BE2C (cell line): ENCODE measurements at regions not wholly inside any gene's neighbourhood (a gene's known extent, or its start where the extent isn't known, plus 50 kb on each side); places are given as distances from the start of the nearest gene placed in this dataset.

Experiments used
- DNase-seq: peaks from one replicate; pipeline ENCODE4 v3.0.0-alpha.2; 2020
- H3K27me3 ChIP-seq: fragments of 250-450 bp; sonication (Bioruptor Pico); 2 replicates; pipeline ENCODE4 v1.5.1; 2020; ENCODE audit warnings: mild to moderate bottlenecking
- H3K36me3 ChIP-seq: fragments of 250-450 bp; sonication (Bioruptor Pico); 2 replicates; pipeline ENCODE4 v1.5.1; 2020; ENCODE audit warnings: mild to moderate bottlenecking
- H3K4me1 ChIP-seq: fragments of 250-450 bp; sonication (Bioruptor Pico); 2 replicates; pipeline ENCODE4 v1.5.1; 2020
- H3K4me3 ChIP-seq: 2 replicates; pipeline ENCODE4 v1.5.1; 2011; ENCODE audit warnings: low read depth, low read length
- H3K9me3 ChIP-seq: fragments of 250-450 bp; sonication (Bioruptor Pico); 2 replicates; pipeline ENCODE4 v1.5.1; 2020
- TF ChIP-seq, protein P1 (sequence below): IDR thresholded peaks from 2 replicates; pipeline ENCODE4 v1.5.1; 2012; ENCODE audit warnings: mild to moderate bottlenecking, low read depth, low read length

DNA sequence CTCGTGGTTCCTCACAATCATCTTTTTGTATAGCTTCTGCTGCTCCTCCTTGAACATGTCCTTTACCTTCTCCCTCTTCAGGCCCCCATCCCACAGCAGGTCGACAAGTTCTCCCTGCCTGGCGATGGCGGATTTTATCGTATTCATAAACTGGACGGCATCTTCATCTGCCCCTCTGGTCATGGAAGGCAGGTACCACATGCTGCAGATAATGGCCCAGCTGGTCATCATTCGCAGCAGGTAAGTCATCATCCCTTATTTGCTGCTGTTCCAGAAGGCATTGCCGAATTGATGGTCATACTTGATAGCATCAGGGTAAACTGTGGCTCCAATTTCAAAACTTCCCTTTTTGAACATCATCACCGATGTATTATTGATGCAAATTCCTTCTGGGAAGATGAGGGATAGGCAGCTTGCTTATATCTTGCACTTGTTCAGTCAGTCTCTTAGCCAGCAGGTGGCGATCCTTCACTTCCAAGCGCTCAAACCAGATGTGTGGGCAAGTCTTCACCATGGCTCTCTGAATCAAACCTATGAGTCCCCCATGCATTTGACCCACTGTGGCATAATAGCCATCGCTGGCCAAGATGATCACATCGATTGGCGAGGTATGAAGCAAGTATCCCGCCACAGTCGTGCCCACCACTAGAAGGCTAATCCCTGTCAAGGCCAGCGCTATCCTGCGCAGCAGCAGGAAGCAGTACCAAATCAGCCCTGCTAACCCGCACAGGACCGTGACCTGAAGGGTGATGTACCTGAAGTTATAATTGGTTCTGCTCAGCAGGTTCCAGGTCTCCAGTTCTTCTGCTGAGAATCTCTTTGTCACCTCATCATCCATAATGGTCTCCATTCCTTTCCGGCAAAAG is 381.5 kb upstream of the STXBP6 start:
- Histone ChIP-seq H3K36me3 (no peaks in the 10 kb centered on the region), H3K9me3 (no peaks in the 10 kb centered on the region), H3K27me3 (no peaks in the 10 kb centered on the region), H3K4me1 (no peaks in the 10 kb centered on the region), H3K4me3 (no peak overlapping the region)
- TF ChIP-seq, protein P1, sequence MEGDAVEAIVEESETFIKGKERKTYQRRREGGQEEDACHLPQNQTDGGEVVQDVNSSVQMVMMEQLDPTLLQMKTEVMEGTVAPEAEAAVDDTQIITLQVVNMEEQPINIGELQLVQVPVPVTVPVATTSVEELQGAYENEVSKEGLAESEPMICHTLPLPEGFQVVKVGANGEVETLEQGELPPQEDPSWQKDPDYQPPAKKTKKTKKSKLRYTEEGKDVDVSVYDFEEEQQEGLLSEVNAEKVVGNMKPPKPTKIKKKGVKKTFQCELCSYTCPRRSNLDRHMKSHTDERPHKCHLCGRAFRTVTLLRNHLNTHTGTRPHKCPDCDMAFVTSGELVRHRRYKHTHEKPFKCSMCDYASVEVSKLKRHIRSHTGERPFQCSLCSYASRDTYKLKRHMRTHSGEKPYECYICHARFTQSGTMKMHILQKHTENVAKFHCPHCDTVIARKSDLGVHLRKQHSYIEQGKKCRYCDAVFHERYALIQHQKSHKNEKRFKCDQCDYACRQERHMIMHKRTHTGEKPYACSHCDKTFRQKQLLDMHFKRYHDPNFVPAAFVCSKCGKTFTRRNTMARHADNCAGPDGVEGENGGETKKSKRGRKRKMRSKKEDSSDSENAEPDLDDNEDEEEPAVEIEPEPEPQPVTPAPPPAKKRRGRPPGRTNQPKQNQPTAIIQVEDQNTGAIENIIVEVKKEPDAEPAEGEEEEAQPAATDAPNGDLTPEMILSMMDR = peak; percentile 33
- DNase-seq = peak; percentile 27

DNA sequence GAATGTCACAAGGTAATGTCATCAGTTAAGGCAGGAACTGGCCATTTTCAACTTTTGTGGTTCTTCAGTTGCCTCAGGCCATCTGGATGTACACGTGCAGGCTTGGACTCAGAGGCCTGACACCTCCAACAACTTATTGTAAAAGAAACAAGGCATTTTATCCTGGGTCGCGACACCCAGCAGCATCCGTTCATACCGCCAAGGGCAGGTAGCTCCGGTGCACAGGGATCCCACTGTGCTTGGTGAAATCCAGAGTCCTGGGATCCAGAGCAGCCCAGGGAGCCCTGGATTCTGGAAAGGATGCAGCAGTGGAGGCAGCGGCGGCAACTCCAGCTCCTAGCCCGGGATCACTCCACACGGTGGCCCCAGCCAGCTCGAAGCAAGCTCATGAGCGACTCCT is 380.9 kb upstream of the STXBP6 start:
- no peaks in the 10 kb centered on the region for H3K36me3 ChIP-seq
- DNase-seq = no peak
- H3K27me3 ChIP-seq = no peaks in the 10 kb centered on the region
- TF ChIP-seq, protein P1 = no peak
- no peaks in the 10 kb centered on the region for H3K4me1 ChIP-seq
- H3K4me3 ChIP-seq = no peak overlapping the region
- no peaks in the 10 kb centered on the region for H3K9me3 ChIP-seq

GRCh38 chr14:25412998-25413397 is 363.1 kb upstream of the STXBP6 start:
- no peaks in the 10 kb centered on the region for H3K9me3 ChIP-seq
- H3K27me3 ChIP-seq = no peaks in the 10 kb centered on the region
- TF ChIP-seq, protein P1 = no peak
- no peaks in the 10 kb centered on the region for H3K36me3 ChIP-seq
- no peak overlapping the region for H3K4me3 ChIP-seq
- DNase-seq = no peak
- H3K4me1 ChIP-seq = no peaks in the 10 kb centered on the region

GRCh38 chr14:25411781-25412757 is 362.1 kb upstream of the STXBP6 start:
- Histone ChIP-seq H3K4me1 (no peaks in the 10 kb centered on the region), H3K36me3 (no peaks in the 10 kb centered on the region), H3K9me3 (no peaks in the 10 kb centered on the region), H3K4me3 (no peak overlapping the region), H3K27me3 (no peaks in the 10 kb centered on the region)
- TF ChIP-seq, protein P1 = peak; percentile 17; the same call in 1 of the 2 replicates
- no peak for DNase-seq

DNA sequence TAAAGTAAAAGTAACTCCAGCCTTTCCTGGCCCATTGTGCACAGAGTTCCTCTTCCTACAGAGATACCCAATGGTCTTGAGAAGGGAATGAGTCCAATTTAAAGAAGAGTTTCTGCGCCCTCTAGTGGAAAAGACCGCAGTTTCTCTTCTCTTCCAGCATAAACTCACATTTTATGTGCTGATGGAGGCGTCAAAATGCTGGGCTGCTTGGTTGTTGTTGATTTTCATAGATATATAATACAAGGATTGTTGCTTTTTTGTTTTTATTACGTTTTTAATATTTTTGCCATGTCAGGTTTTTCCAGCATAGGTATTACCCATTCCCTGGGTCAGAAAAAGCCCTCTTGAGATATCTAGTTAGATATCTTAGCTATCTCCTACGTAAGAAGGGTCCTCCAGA is 356.9 kb upstream of the STXBP6 start:
- H3K9me3 ChIP-seq = no peaks in the 10 kb centered on the region
- DNase-seq = peak; percentile 14
- no peaks in the 10 kb centered on the region for H3K27me3 ChIP-seq
- TF ChIP-seq, protein P1 = peak; percentile 53
- H3K4me1 ChIP-seq = no peaks in the 10 kb centered on the region
- H3K36me3 ChIP-seq = no peaks in the 10 kb centered on the region
- H3K4me3 ChIP-seq = no peak overlapping the region
